Vagina (tissue), 2 donors: ENCODE measurements at regions not wholly inside any gene's neighbourhood (a gene's known extent, or its start where the extent isn't known, plus 50 kb on each side); places are given as distances from the start of the nearest gene placed in this dataset.

ENCODE experiments used
- CTCF ChIP-seq, 3 experiments: fragments of 450-650 bp in 2 of 3; fragments of 200-600 bp in 1 of 3; sonication (generic) in 1 of 3; IDR thresholded peaks; one replicate each; pipeline ENCODE4 v1.5.1; 2017 to 2019; ENCODE audit warnings: antibody characterized with exemption in 3 of 3, mild to moderate bottlenecking in 2 of 3, moderate library complexity in 2 of 3
- POLR2A ChIP-seq, 2 donors: fragments of 450-650 bp; IDR thresholded peaks; one replicate each; pipeline ENCODE4 v1.6.1; 2017; ENCODE audit warnings: antibody characterized with exemption in 2 of 2, mild to moderate bottlenecking in 2 of 2, moderate library complexity in 2 of 2

- TF ChIP-seq POLR2A (IDR thresholded peaks at IDR 0.05) (no peak), CTCF (IDR thresholded peaks at IDR 0.05) (no peak)
Observed at GRCh38 chr2:103144837-103145236, 383.0 kb downstream of the TMEM182 start.
